ENCODE measurements at regions not wholly inside any gene's neighbourhood (a gene's known extent, or its start where the extent isn't known, plus 50 kb on each side); places are given as distances from the start of the nearest gene placed in this dataset.

DNA sequence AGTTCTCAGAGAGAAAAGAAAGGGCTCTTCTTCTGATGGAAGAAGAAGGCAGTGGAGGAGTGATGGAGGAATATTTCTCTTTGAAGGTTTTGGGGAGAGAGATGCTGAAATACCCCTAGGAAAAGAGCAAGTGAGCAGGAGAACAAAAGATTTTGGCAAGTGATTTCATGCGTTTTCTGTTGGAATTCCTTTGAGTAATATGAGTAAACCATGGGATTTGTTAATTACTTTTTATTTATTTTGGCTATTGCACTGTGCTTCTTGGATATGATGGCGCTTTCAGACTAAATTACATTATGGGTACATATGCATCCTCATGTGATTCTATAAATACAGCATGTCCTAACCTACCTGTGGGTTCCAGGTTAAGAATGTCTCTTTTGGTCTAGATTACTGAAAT lies 210.1 kb upstream of the PTGFR start:
- H3K79me2 ChIP-seq (ENCODE audit: low read depth), result no peaks in the 10 kb centered on the region
- intact Hi-C loops (cut with micrococcal nuclease; ENCODE audit: unreplicated experiment), result no loop called here
- POLR2A ChIA-PET (ENCODE audit: unreplicated experiment), result no interaction called here
- BruUV-seq (replicated peaks), result no TSS peak
- TF ChIP-seq, protein P1, sequence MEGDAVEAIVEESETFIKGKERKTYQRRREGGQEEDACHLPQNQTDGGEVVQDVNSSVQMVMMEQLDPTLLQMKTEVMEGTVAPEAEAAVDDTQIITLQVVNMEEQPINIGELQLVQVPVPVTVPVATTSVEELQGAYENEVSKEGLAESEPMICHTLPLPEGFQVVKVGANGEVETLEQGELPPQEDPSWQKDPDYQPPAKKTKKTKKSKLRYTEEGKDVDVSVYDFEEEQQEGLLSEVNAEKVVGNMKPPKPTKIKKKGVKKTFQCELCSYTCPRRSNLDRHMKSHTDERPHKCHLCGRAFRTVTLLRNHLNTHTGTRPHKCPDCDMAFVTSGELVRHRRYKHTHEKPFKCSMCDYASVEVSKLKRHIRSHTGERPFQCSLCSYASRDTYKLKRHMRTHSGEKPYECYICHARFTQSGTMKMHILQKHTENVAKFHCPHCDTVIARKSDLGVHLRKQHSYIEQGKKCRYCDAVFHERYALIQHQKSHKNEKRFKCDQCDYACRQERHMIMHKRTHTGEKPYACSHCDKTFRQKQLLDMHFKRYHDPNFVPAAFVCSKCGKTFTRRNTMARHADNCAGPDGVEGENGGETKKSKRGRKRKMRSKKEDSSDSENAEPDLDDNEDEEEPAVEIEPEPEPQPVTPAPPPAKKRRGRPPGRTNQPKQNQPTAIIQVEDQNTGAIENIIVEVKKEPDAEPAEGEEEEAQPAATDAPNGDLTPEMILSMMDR (conservative IDR thresholded peaks at IDR 0.05), result no peak
- TF ChIP-seq EZH2 (IDR thresholded peaks at IDR 0.05; ENCODE audit: low read depth), result no peak
- CTCF ChIA-PET, result no interaction called here
- 0 out of 2 replicates have a peak, but pooled peaks cover 3% of the 10 kb centered on the region for H3F3A ChIP-seq (ENCODE audit: insufficient read depth, low read depth)
- no peak overlapping the region for H3K27ac ChIP-seq
- H3K4me1 ChIP-seq (replicated peaks; ENCODE audit: insufficient read depth), result peaks cover 22% of the 10 kb centered on the region
- H3K4me3 ChIP-seq, result no peak overlapping the region
- H3K36me3 ChIP-seq (ENCODE audit: low read depth), result no peaks in the 10 kb centered on the region
- H3K4me2 ChIP-seq, result no peak overlapping the region
- peaks cover 4% of the 10 kb centered on the region; the same call in 1 of the 2 replicates for H3K9me2 ChIP-seq (ENCODE audit: insufficient read depth)
- no peak for DNase-seq
- no peaks in the 10 kb centered on the region for H3K27me3 ChIP-seq (ENCODE audit: insufficient read depth, low read depth)
- no peaks in the 10 kb centered on the region for H3K9me3 ChIP-seq (ENCODE audit: insufficient read depth, low read depth)
- no peak overlapping the region for H2AFZ ChIP-seq
- H4K20me1 ChIP-seq (ENCODE audit: insufficient read depth), result no peaks in the 10 kb centered on the region

DNA sequence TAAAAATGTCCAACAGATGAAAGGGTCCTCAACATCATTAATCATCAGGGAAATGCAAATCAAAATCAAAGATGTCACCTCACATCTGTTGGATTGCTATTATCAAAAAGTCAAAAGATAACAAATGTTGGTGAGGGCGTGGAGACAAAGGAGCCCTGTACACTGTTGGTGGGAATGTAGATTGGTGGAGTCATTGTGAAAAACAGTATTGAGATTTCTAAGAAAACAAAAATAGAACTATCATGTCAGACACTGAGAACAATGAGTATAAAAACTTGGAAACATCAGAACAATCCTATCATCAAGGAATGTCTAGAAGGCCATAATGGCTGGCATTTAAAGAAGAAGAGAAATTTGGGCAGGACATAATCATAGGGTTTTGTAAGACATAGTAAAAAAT lies 209.2 kb upstream of the PTGFR start:
- Histone ChIP-seq H3K79me2 (ENCODE audit: low read depth) (no peaks in the 10 kb centered on the region), H2AFZ (no peak overlapping the region), H3K36me3 (ENCODE audit: low read depth) (no peaks in the 10 kb centered on the region), H3K4me3 (no peak overlapping the region), H3K27ac (no peak overlapping the region), H3F3A (ENCODE audit: insufficient read depth, low read depth) (0 out of 2 replicates have a peak, but pooled peaks cover 3% of the 10 kb centered on the region), H3K9me3 (ENCODE audit: insufficient read depth, low read depth) (no peaks in the 10 kb centered on the region), H3K9me2 (ENCODE audit: insufficient read depth) (peaks cover 4% of the 10 kb centered on the region; the same call in 1 of the 2 replicates), H3K4me2 (no peak overlapping the region), H3K4me1 (replicated peaks; ENCODE audit: insufficient read depth) (peaks cover 15% of the 10 kb centered on the region), H4K20me1 (ENCODE audit: insufficient read depth) (no peaks in the 10 kb centered on the region), H3K27me3 (ENCODE audit: insufficient read depth, low read depth) (no peaks in the 10 kb centered on the region)
- no peak for TF ChIP-seq EZH2 (IDR thresholded peaks at IDR 0.05; ENCODE audit: low read depth)
- TF ChIP-seq, protein P1 (conservative IDR thresholded peaks at IDR 0.05), result no peak
- DNase-seq, result no peak
- POLR2A ChIA-PET (ENCODE audit: unreplicated experiment), result no interaction called here
- BruUV-seq (replicated peaks), result no TSS peak
- intact Hi-C loops (cut with micrococcal nuclease; ENCODE audit: unreplicated experiment), result no loop called here
- CTCF ChIA-PET, result no interaction called here

DNA sequence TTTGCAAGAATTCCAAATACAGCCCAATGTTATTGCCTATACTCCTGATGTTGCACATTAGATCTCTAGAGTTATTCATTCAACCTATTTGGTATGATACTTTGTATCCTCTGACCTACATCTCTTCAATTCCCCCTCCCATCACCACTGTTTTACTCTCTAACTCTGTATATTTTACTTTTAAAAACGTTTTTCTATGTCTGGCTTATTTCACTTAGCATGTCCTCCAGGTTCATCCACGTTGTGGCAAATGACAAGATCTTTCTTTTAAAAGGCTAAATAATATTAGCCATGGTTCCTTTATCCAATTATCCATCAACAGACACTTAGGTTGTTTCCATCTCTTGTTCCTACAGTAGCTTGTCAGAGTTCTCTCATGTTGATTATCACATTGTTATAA lies 207.1 kb upstream of the PTGFR start:
- H3K27ac ChIP-seq, result no peak overlapping the region
- H3K9me3 ChIP-seq (ENCODE audit: insufficient read depth, low read depth), result no peaks in the 10 kb centered on the region
- no peak overlapping the region for H2AFZ ChIP-seq
- H3F3A ChIP-seq (ENCODE audit: insufficient read depth, low read depth), result no peaks in the 10 kb centered on the region
- H3K27me3 ChIP-seq (ENCODE audit: insufficient read depth, low read depth), result no peaks in the 10 kb centered on the region
- H3K9me2 ChIP-seq (ENCODE audit: insufficient read depth), result peaks cover 4% of the 10 kb centered on the region; the same call in 1 of the 2 replicates
- H3K4me1 ChIP-seq (replicated peaks; ENCODE audit: insufficient read depth), result no peaks in the 10 kb centered on the region
- no peak overlapping the region for H3K4me3 ChIP-seq
- no peak for TF ChIP-seq EZH2 (IDR thresholded peaks at IDR 0.05; ENCODE audit: low read depth)
- H3K4me2 ChIP-seq, result no peak overlapping the region
- CTCF ChIA-PET, result no interaction called here
- intact Hi-C loops (cut with micrococcal nuclease; ENCODE audit: unreplicated experiment), result no loop called here
- H3K36me3 ChIP-seq (ENCODE audit: low read depth), result no peaks in the 10 kb centered on the region
- H3K79me2 ChIP-seq (ENCODE audit: low read depth), result no peaks in the 10 kb centered on the region
- no TSS peak for BruUV-seq (replicated peaks)
- no peak for DNase-seq
- no peaks in the 10 kb centered on the region for H4K20me1 ChIP-seq (ENCODE audit: insufficient read depth)
- POLR2A ChIA-PET (ENCODE audit: unreplicated experiment), result no interaction called here

DNA sequence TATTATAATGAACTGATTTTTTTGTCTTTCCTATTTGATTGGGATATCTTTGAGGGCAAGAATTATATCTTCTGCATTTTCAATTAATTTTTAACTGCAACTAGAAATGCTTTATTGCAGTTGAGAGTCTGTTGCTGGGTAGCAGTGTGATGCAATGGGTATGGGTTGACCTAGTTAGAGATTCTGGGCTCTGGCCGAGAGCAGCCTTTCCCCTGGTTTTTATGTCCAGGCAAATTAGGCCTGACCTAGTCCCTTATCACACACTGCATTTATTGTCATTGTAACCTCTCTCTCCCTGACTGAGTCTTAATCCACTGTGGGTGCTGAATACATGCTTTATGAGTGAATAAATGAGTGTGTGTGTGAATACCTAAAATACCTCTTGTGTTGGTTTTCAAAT lies 206.4 kb upstream of the PTGFR start:
- no TSS peak for BruUV-seq (replicated peaks)
- intact Hi-C loops (cut with micrococcal nuclease; ENCODE audit: unreplicated experiment), result no loop called here
- Histone ChIP-seq H3F3A (ENCODE audit: insufficient read depth, low read depth) (no peaks in the 10 kb centered on the region), H3K27me3 (ENCODE audit: insufficient read depth, low read depth) (no peaks in the 10 kb centered on the region), H3K9me2 (ENCODE audit: insufficient read depth) (peaks cover 4% of the 10 kb centered on the region; the same call in 1 of the 2 replicates), H3K9me3 (ENCODE audit: insufficient read depth, low read depth) (no peaks in the 10 kb centered on the region), H3K27ac (no peak overlapping the region), H3K4me2 (no peak overlapping the region), H3K36me3 (ENCODE audit: low read depth) (no peaks in the 10 kb centered on the region), H4K20me1 (ENCODE audit: insufficient read depth) (no peaks in the 10 kb centered on the region), H3K4me3 (no peak overlapping the region), H3K4me1 (replicated peaks; ENCODE audit: insufficient read depth) (no peaks in the 10 kb centered on the region), H2AFZ (no peak overlapping the region), H3K79me2 (ENCODE audit: low read depth) (no peaks in the 10 kb centered on the region)
- no peak for TF ChIP-seq EZH2 (IDR thresholded peaks at IDR 0.05; ENCODE audit: low read depth)
- TF ChIP-seq, protein P1 (conservative IDR thresholded peaks at IDR 0.05), result no peak
- DNase-seq, result no peak
- ChIA-PET CTCF (no interaction called here), POLR2A (ENCODE audit: unreplicated experiment) (no interaction called here)

Data from PC-9 (cell line).